GM23338 (cell line): ENCODE measurements at regions not wholly inside any gene's neighbourhood (a gene's known extent, or its start where the extent isn't known, plus 50 kb on each side); places are given as distances from the start of the nearest gene placed in this dataset.

ENCODE experiments used
- ATAC-seq: fragments of 200-7000 bp; cut with Tn5 transposase; 3 replicates; pipeline ENCODE4 v1.9.1; 2020
- DNase-seq: peaks from one replicate; pipeline ENCODE4 v3.0.0-alpha.2; 2015; ENCODE audit warnings: low spot score
- H2AFZ ChIP-seq: fragments of 200-600 bp; sonication (generic); 2 replicates; pipeline ENCODE4 v1.8.0; 2016; ENCODE audit warnings: antibody characterized with exemption, mild to moderate bottlenecking, moderate library complexity
- H3F3A ChIP-seq: fragments of 200-600 bp; sonication (generic); replicated peaks from 2 replicates; pipeline ENCODE4 v1.8.0; 2017; ENCODE audit warnings: antibody characterized with exemption, mixed run types, low read depth
- H3K27ac ChIP-seq: fragments of 200-600 bp; sonication (generic); 2 replicates; pipeline ENCODE4 v1.6.1; 2016; ENCODE audit warnings: low read depth
- H3K27me3 ChIP-seq: fragments of 200-600 bp; sonication (generic); 2 replicates; pipeline ENCODE4 v1.8.0; 2016; ENCODE audit warnings: mild to moderate bottlenecking, mixed run types, moderate library complexity; ENCODE audit not compliant: insufficient read depth
- H3K36me3 ChIP-seq: fragments of 200-600 bp; sonication (generic); 2 replicates; pipeline ENCODE4 v1.8.0; 2016; ENCODE audit warnings: mild to moderate bottlenecking; ENCODE audit not compliant: insufficient read depth
- H3K4me1 ChIP-seq: fragments of 200-600 bp; sonication (generic); 2 replicates; pipeline ENCODE4 v1.8.0; 2016; ENCODE audit warnings: mild to moderate bottlenecking, moderate library complexity; ENCODE audit not compliant: insufficient read depth
- H3K4me2 ChIP-seq: fragments of 200-600 bp; sonication (generic); 2 replicates; pipeline ENCODE4 v1.7.1; 2017; ENCODE audit warnings: mixed run types
- H3K4me3 ChIP-seq: fragments of 200-600 bp; sonication (generic); 2 replicates; pipeline ENCODE4 v1.6.1; 2016; ENCODE audit warnings: mixed run types
- H3K79me2 ChIP-seq: fragments of 200-600 bp; sonication (generic); replicated peaks from 2 replicates; pipeline ENCODE4 v1.8.0; 2017; ENCODE audit warnings: mild to moderate bottlenecking; ENCODE audit not compliant: insufficient read depth
- H3K9me2 ChIP-seq: fragments of 200-600 bp; sonication (generic); 2 replicates; pipeline ENCODE4 v1.8.0; 2017; ENCODE audit not compliant: insufficient read depth
- H4K20me1 ChIP-seq: fragments of 200-600 bp; sonication (generic); replicated peaks from 2 replicates; pipeline ENCODE4 v1.8.0; 2017; ENCODE audit warnings: mild to moderate bottlenecking; ENCODE audit not compliant: insufficient read depth
- H3K27ac Mint-ChIP-seq: 2 replicates; pipeline ENCODE4 v1.8.0; 2020; ENCODE audit warnings: inconsistent platforms, mild to moderate bottlenecking, moderate library complexity, mixed read lengths
- H3K27me3 Mint-ChIP-seq: 3 replicates; pipeline ENCODE4 v1.8.0; 2022; ENCODE audit warnings: low read depth, mild to moderate bottlenecking, moderate library complexity, mixed read lengths, inconsistent platforms; ENCODE audit not compliant: insufficient read depth, poor library complexity
- H3K36me3 Mint-ChIP-seq: 3 replicates; pipeline ENCODE4 v1.8.0; 2021; ENCODE audit warnings: low read depth, mild to moderate bottlenecking, inconsistent platforms, moderate library complexity, mixed read lengths
- H3K4me1 Mint-ChIP-seq: 3 replicates; pipeline ENCODE4 v1.8.0; 2020; ENCODE audit warnings: mild to moderate bottlenecking, inconsistent platforms, mixed read lengths
- H3K4me3 Mint-ChIP-seq: 3 replicates; pipeline ENCODE4 v1.8.0; 2021; ENCODE audit warnings: moderate library complexity, mild to moderate bottlenecking, inconsistent platforms, mixed read lengths
- H3K9me3 Mint-ChIP-seq: 3 replicates; pipeline ENCODE4 v1.8.0; 2020; ENCODE audit warnings: moderate library complexity, mild to moderate bottlenecking, inconsistent platforms, mixed read lengths
- CREB1 ChIP-seq: fragments of 250-450 bp; sonication (Bioruptor Pico); IDR thresholded peaks from 2 replicates; pipeline ENCODE4 v1.5.0; 2020; ENCODE audit warnings: low read depth, mild to moderate bottlenecking, moderate library complexity
- CTCF ChIP-seq, 2 experiments: fragments of 200-600 bp in 1 of 2; sonication (generic) in 1 of 2; conservative IDR thresholded peaks; 2 replicates each; pipeline versions ENCODE4 v1.5.1 to v1.6.1; 2016 to 2017; ENCODE audit warnings: antibody characterized with exemption in 2 of 2, low read depth in 2 of 2, mild to moderate bottlenecking in 2 of 2, moderate library complexity in 1 of 2
- ETS1 ChIP-seq: IDR thresholded peaks from 2 replicates; pipeline ENCODE4 v1.6.1; 2016; ENCODE audit warnings: antibody characterized with exemption
- EZH2 ChIP-seq: fragments of 200-600 bp; sonication (generic); IDR thresholded peaks from one replicate; pipeline ENCODE4 v1.8.0; 2017; ENCODE audit warnings: antibody characterized with exemption, mild to moderate bottlenecking, low read depth; ENCODE audit not compliant: unreplicated experiment
- EZH2phosphoT487 ChIP-seq: fragments of 200-600 bp; sonication (generic); IDR thresholded peaks from one replicate; pipeline ENCODE4 v1.8.1; 2018; ENCODE audit warnings: antibody characterized with exemption; ENCODE audit not compliant: unreplicated experiment
- JUNB ChIP-seq: IDR thresholded peaks from one replicate; pipeline ENCODE4 v1.6.1; 2016; ENCODE audit warnings: antibody characterized with exemption; ENCODE audit not compliant: unreplicated experiment
- NANOG ChIP-seq: IDR thresholded peaks from 2 replicates; pipeline ENCODE4 v1.6.1; 2016; ENCODE audit warnings: antibody characterized with exemption, borderline replicate concordance
- POLR2AphosphoS5 ChIP-seq: IDR thresholded peaks from 2 replicates; pipeline ENCODE4 v1.6.1; 2016; ENCODE audit warnings: antibody characterized with exemption, low read depth
- STAT1 ChIP-seq: IDR thresholded peaks from one replicate; pipeline ENCODE4 v1.6.1; 2016; ENCODE audit warnings: antibody characterized with exemption; ENCODE audit not compliant: unreplicated experiment
- ZNF114 ChIP-seq: fragments of 250-450 bp; sonication (Bioruptor Pico); IDR thresholded peaks from 2 replicates; pipeline ENCODE4 v1.5.0; 2020; ENCODE audit warnings: mild to moderate bottlenecking, moderate library complexity
- ZNF331 ChIP-seq: fragments of 250-450 bp; sonication (Bioruptor Pico); IDR thresholded peaks from 2 replicates; pipeline ENCODE4 v1.5.0; 2020; ENCODE audit warnings: low read depth, mild to moderate bottlenecking, moderate library complexity
- ZNF462 ChIP-seq: fragments of 250-450 bp; sonication (Bioruptor Pico); IDR thresholded peaks from 2 replicates; pipeline ENCODE4 v1.5.0; 2020; ENCODE audit warnings: mild to moderate bottlenecking, moderate library complexity
- TF ChIP-seq, protein P1 (sequence below): IDR thresholded peaks from one replicate; pipeline ENCODE4 v1.6.1; 2018; ENCODE audit warnings: antibody characterized with exemption; ENCODE audit not compliant: unreplicated experiment

DNA sequence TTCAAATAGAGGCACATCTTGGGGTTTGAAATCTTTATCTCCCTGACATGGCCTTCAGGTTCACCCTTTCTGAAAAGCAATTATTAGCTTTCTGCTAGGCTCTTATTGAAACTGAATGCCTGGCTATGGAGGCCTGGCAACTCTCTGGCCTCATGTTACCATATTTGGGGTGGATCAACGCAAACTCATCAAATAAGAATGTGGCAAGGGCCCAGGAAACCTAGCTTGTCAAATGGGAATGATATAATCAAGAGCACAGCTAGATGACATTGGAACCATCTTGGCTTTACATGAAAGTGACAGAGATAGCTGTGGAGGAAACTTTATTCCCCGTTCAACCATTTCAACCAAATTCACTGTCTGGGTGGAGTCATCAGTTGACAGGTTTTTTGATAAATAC lies 202.8 kb upstream of the SMIM30 start:
- H2AFZ ChIP-seq: no peak overlapping the region; the same call in 1 of the 2 replicates
- no peaks in the 10 kb centered on the region for H3K27me3 ChIP-seq
- Mint-ChIP-seq H3K9me3 (no peaks in the 10 kb centered on the region), H3K27ac (no peak overlapping the region), H3K4me1 (no peaks in the 10 kb centered on the region), H3K36me3 (no peaks in the 10 kb centered on the region), H3K27me3 (no peaks in the 10 kb centered on the region), H3K4me3 (no peak overlapping the region)
- ATAC-seq (no peak), DNase-seq (no peak)
- H3K79me2 ChIP-seq: no peaks in the 10 kb centered on the region
- no peaks in the 10 kb centered on the region for H3K36me3 ChIP-seq
- H3K4me2 ChIP-seq: no peak overlapping the region
- H3K4me3 ChIP-seq: no peak overlapping the region
- H3K4me1 ChIP-seq: no peaks in the 10 kb centered on the region
- H4K20me1 ChIP-seq: no peaks in the 10 kb centered on the region
- H3F3A ChIP-seq: no peaks in the 10 kb centered on the region
- no peak overlapping the region for H3K27ac ChIP-seq
- no peaks in the 10 kb centered on the region for H3K9me2 ChIP-seq
- no peak for TF ChIP-seq STAT1
- TF ChIP-seq ZNF462 (CRISPR knock-in tag): no peak
- no peak for TF ChIP-seq JUNB
- TF ChIP-seq EZH2phosphoT487: no peak
- TF ChIP-seq ZNF114 (CRISPR knock-in tag): no peak
- no peak for TF ChIP-seq CREB1 (CRISPR knock-in tag)
- TF ChIP-seq CTCF (conservative IDR thresholded peaks at IDR 0.05; ENCODE audit: low read depth in 2 of 2): no peak
- TF ChIP-seq NANOG: no peak
- TF ChIP-seq, protein P1, sequence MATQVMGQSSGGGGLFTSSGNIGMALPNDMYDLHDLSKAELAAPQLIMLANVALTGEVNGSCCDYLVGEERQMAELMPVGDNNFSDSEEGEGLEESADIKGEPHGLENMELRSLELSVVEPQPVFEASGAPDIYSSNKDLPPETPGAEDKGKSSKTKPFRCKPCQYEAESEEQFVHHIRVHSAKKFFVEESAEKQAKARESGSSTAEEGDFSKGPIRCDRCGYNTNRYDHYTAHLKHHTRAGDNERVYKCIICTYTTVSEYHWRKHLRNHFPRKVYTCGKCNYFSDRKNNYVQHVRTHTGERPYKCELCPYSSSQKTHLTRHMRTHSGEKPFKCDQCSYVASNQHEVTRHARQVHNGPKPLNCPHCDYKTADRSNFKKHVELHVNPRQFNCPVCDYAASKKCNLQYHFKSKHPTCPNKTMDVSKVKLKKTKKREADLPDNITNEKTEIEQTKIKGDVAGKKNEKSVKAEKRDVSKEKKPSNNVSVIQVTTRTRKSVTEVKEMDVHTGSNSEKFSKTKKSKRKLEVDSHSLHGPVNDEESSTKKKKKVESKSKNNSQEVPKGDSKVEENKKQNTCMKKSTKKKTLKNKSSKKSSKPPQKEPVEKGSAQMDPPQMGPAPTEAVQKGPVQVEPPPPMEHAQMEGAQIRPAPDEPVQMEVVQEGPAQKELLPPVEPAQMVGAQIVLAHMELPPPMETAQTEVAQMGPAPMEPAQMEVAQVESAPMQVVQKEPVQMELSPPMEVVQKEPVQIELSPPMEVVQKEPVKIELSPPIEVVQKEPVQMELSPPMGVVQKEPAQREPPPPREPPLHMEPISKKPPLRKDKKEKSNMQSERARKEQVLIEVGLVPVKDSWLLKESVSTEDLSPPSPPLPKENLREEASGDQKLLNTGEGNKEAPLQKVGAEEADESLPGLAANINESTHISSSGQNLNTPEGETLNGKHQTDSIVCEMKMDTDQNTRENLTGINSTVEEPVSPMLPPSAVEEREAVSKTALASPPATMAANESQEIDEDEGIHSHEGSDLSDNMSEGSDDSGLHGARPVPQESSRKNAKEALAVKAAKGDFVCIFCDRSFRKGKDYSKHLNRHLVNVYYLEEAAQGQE: no peak
- no peak for TF ChIP-seq EZH2
- TF ChIP-seq ETS1: no peak
- no peak for TF ChIP-seq ZNF331
- TF ChIP-seq POLR2AphosphoS5: no peak
